Ishikawa (cell line): ENCODE measurements at regions not wholly inside any gene's neighbourhood (a gene's known extent, or its start where the extent isn't known, plus 50 kb on each side); places are given as distances from the start of the nearest gene placed in this dataset.

Experiments
- CREB1 ChIP-seq: IDR thresholded peaks from 2 replicates; pipeline ENCODE4 v1.6.1; 2012; ENCODE audit warnings: low read depth
- EGR1 ChIP-seq: IDR thresholded peaks from 2 replicates; pipeline ENCODE4 v1.6.1; 2012
- EP300 ChIP-seq: IDR thresholded peaks from 2 replicates; pipeline ENCODE4 v1.6.1; 2012; ENCODE audit warnings: borderline replicate concordance
- FOXM1 ChIP-seq: IDR thresholded peaks from 2 replicates; pipeline ENCODE4 v1.6.1; 2012; ENCODE audit warnings: low read depth, borderline replicate concordance
- TAF1 ChIP-seq: IDR thresholded peaks from 2 replicates; pipeline ENCODE4 v1.6.1; 2012; ENCODE audit warnings: low read depth, mild to moderate bottlenecking
- YY1 ChIP-seq: IDR thresholded peaks from 2 replicates; pipeline ENCODE4 v1.6.1; 2012; ENCODE audit warnings: low read depth
- TF ChIP-seq, protein P1 (sequence below): IDR thresholded peaks from 2 replicates; pipeline ENCODE4 v1.6.1; 2012
- TF ChIP-seq, protein P2 (sequence below): IDR thresholded peaks from 2 replicates; pipeline ENCODE4 v1.6.1; 2012; ENCODE audit warnings: low read depth, mild to moderate bottlenecking

- TF ChIP-seq TAF1 (no peak), EP300 (no peak), YY1 (no peak), EGR1 (no peak), FOXM1 (no peak), CREB1 (no peak)
- TF ChIP-seq, protein P1, sequence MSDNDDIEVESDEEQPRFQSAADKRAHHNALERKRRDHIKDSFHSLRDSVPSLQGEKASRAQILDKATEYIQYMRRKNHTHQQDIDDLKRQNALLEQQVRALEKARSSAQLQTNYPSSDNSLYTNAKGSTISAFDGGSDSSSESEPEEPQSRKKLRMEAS: no peak
- TF ChIP-seq, protein P2, sequence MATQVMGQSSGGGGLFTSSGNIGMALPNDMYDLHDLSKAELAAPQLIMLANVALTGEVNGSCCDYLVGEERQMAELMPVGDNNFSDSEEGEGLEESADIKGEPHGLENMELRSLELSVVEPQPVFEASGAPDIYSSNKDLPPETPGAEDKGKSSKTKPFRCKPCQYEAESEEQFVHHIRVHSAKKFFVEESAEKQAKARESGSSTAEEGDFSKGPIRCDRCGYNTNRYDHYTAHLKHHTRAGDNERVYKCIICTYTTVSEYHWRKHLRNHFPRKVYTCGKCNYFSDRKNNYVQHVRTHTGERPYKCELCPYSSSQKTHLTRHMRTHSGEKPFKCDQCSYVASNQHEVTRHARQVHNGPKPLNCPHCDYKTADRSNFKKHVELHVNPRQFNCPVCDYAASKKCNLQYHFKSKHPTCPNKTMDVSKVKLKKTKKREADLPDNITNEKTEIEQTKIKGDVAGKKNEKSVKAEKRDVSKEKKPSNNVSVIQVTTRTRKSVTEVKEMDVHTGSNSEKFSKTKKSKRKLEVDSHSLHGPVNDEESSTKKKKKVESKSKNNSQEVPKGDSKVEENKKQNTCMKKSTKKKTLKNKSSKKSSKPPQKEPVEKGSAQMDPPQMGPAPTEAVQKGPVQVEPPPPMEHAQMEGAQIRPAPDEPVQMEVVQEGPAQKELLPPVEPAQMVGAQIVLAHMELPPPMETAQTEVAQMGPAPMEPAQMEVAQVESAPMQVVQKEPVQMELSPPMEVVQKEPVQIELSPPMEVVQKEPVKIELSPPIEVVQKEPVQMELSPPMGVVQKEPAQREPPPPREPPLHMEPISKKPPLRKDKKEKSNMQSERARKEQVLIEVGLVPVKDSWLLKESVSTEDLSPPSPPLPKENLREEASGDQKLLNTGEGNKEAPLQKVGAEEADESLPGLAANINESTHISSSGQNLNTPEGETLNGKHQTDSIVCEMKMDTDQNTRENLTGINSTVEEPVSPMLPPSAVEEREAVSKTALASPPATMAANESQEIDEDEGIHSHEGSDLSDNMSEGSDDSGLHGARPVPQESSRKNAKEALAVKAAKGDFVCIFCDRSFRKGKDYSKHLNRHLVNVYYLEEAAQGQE: no peak
Observed at GRCh38 chr14:101495284-101495683, 66.0 kb upstream of the DIO3 start.
